ENCODE measurements at regions not wholly inside any gene's neighbourhood (a gene's known extent, or its start where the extent isn't known, plus 50 kb on each side); places are given as distances from the start of the nearest gene placed in this dataset.

- Histone ChIP-seq H3K4me3 (no peak overlapping the region), H3K27me3 (no peaks in the 10 kb centered on the region), H3K9me3 (no peaks in the 10 kb centered on the region), H3K4me1 (no peaks in the 10 kb centered on the region), H3K36me3 (no peaks in the 10 kb centered on the region), H3K27ac (replicated peaks in 1 of 4) (no peak overlapping the region)
- intact Hi-C loops (cut with DNase I), result no loop called here
- 90% methylated on average over 2 of the region's 2 CpGs for WGBS
- TF ChIP-seq EP300 (IDR thresholded peaks at IDR 0.05) (no peak), POLR2A (IDR thresholded peaks at IDR 0.05; ENCODE audit: low read depth) (no peak), POLR2AphosphoS5 (IDR thresholded peaks at IDR 0.05) (no peak), CTCF (IDR thresholded peaks at IDR 0.05) (no peak)
- no peak for DNase-seq (ENCODE audit: extremely low spot score)
Measured at GRCh38 chr2:153232464-153232863, 246.1 kb downstream of the RPRM start.

- 45% methylated on average over 5 of the region's 5 CpGs for WGBS
- no peak for DNase-seq (ENCODE audit: extremely low spot score)
- no peaks in the 10 kb centered on the region for H3K9me3 ChIP-seq
- no peak overlapping the region for H3K4me3 ChIP-seq
- no peaks in the 10 kb centered on the region for H3K36me3 ChIP-seq
- H3K27ac ChIP-seq (replicated peaks in 1 of 4), result no peak overlapping the region
- H3K27me3 ChIP-seq, result no peaks in the 10 kb centered on the region
- H3K4me1 ChIP-seq, result no peaks in the 10 kb centered on the region
- no peak for TF ChIP-seq POLR2AphosphoS5 (IDR thresholded peaks at IDR 0.05)
- TF ChIP-seq POLR2A (IDR thresholded peaks at IDR 0.05; ENCODE audit: low read depth), result no peak
- no peak for TF ChIP-seq EP300 (IDR thresholded peaks at IDR 0.05)
- no peak for TF ChIP-seq CTCF (IDR thresholded peaks at IDR 0.05)
- intact Hi-C loops (cut with DNase I), result no loop called here
Measured at GRCh38 chr2:153230977-153231376, 247.6 kb downstream of the RPRM start.

GRCh38 chr2:153228904-153229303 lies 249.7 kb downstream of the RPRM start:
- Histone ChIP-seq H3K27me3 (no peaks in the 10 kb centered on the region), H3K27ac (replicated peaks in 1 of 4) (no peak overlapping the region), H3K36me3 (no peaks in the 10 kb centered on the region), H3K9me3 (peaks cover 0 to 6% (median 0%) of the 10 kb centered on the region in 4 donors), H3K4me3 (no peak overlapping the region), H3K4me1 (no peaks in the 10 kb centered on the region)
- intact Hi-C loops (cut with DNase I), result no loop called here
- TF ChIP-seq CTCF (IDR thresholded peaks at IDR 0.05) (no peak), POLR2A (IDR thresholded peaks at IDR 0.05; ENCODE audit: low read depth) (no peak), EP300 (IDR thresholded peaks at IDR 0.05) (no peak), POLR2AphosphoS5 (IDR thresholded peaks at IDR 0.05) (no peak)
- DNase-seq (ENCODE audit: extremely low spot score), result no peak

GRCh38 chr2:153227981-153228380 lies 250.6 kb downstream of the RPRM start:
- Histone ChIP-seq H3K36me3 (no peaks in the 10 kb centered on the region), H3K4me1 (no peaks in the 10 kb centered on the region), H3K27me3 (no peaks in the 10 kb centered on the region), H3K27ac (replicated peaks in 1 of 4) (no peak overlapping the region), H3K4me3 (no peak overlapping the region), H3K9me3 (peaks cover 0 to 6% (median 0%) of the 10 kb centered on the region in 4 donors)
- TF ChIP-seq POLR2AphosphoS5 (IDR thresholded peaks at IDR 0.05), result no peak
- TF ChIP-seq CTCF (IDR thresholded peaks at IDR 0.05), result no peak
- no peak for TF ChIP-seq POLR2A (IDR thresholded peaks at IDR 0.05; ENCODE audit: low read depth)
- DNase-seq (ENCODE audit: extremely low spot score), result no peak
- 87% methylated on average over 2 of the region's 2 CpGs for WGBS
- intact Hi-C loops (cut with DNase I), result no loop called here
